HepG2 (cell line): ENCODE measurements at regions not wholly inside any gene's neighbourhood (a gene's known extent, or its start where the extent isn't known, plus 50 kb on each side); places are given as distances from the start of the nearest gene placed in this dataset.

Experiments
- EHMT2 ChIP-seq: fragments of 200-600 bp; sonication (generic); IDR thresholded peaks from 2 replicates; pipeline ENCODE4 v1.7.0; 2017; ENCODE audit warnings: antibody characterized with exemption, low read depth, low read length, borderline replicate concordance
- JUND ChIP-seq: sonication (generic); formaldehyde crosslinking; IDR thresholded peaks from 2 replicates; pipeline ENCODE4 v1.8.0; 2022; ENCODE audit warnings: mild to moderate bottlenecking, missing genetic modification reagents
- KMT2B ChIP-seq: IDR thresholded peaks from 2 replicates; pipeline ENCODE4 v1.6.1; 2016; ENCODE audit warnings: missing genetic modification reagents, missing compliant biosample characterization
- MEF2D ChIP-seq: sonication (generic); formaldehyde crosslinking; IDR thresholded peaks from 2 replicates; pipeline ENCODE4 v1.5.1; 2020; ENCODE audit warnings: mild to moderate bottlenecking, missing genetic modification reagents
- MLXIP ChIP-seq: sonication (generic); formaldehyde crosslinking; IDR thresholded peaks from 2 replicates; pipeline ENCODE4 v1.9.0; 2021; ENCODE audit warnings: missing genetic modification reagents, borderline replicate concordance
- PAF1 ChIP-seq: IDR thresholded peaks from 2 replicates; pipeline ENCODE4 v1.6.1; 2016; ENCODE audit warnings: missing genetic modification reagents, missing compliant biosample characterization
- PRDM10 ChIP-seq: sonication (generic); formaldehyde crosslinking; IDR thresholded peaks from 2 replicates; pipeline ENCODE4 v1.4.0; 2020; ENCODE audit warnings: low read depth, missing genetic modification reagents
- U2AF1 ChIP-seq: fragments of 200-400 bp; formaldehyde crosslinking; optimal IDR thresholded peaks from 2 replicates; pipeline ENCODE3; 2017; ENCODE audit warnings: mild to moderate bottlenecking, low read depth, low read length
- XRCC5 ChIP-seq: fragments of 200-400 bp; formaldehyde crosslinking; optimal IDR thresholded peaks from 2 replicates; pipeline ENCODE3; 2017; ENCODE audit warnings: mild to moderate bottlenecking, low read length
- ZNF160 ChIP-seq: sonication (generic); formaldehyde crosslinking; IDR thresholded peaks from 2 replicates; pipeline ENCODE4 v1.8.0; 2022; ENCODE audit warnings: mild to moderate bottlenecking, inconsistent platforms, missing genetic modification reagents
- ZNF253 ChIP-seq: sonication (generic); formaldehyde crosslinking; IDR thresholded peaks from 2 replicates; pipeline ENCODE4 v1.8.0; 2022; ENCODE audit warnings: mild to moderate bottlenecking, missing genetic modification reagents, borderline replicate concordance
- ZNF639 ChIP-seq: conservative IDR thresholded peaks from 2 replicates; pipeline ENCODE4 v1.6.1; 2018; ENCODE audit warnings: missing genetic modification reagents
- ZNF713 ChIP-seq: sonication (generic); formaldehyde crosslinking; IDR thresholded peaks from 2 replicates; pipeline ENCODE4 v1.4.0; 2020; ENCODE audit warnings: mild to moderate bottlenecking, missing genetic modification reagents
- ZNF737 ChIP-seq: sonication (generic); formaldehyde crosslinking; IDR thresholded peaks from 2 replicates; pipeline ENCODE4 v1.5.0; 2020; ENCODE audit warnings: missing genetic modification reagents, mild to moderate bottlenecking, borderline replicate concordance

- no peak for TF ChIP-seq MLXIP (CRISPR knock-in tag)
- no peak for TF ChIP-seq ZNF713 (CRISPR knock-in tag)
- no peak for TF ChIP-seq MEF2D (CRISPR knock-in tag)
- TF ChIP-seq ZNF737 (CRISPR knock-in tag) = no peak
- TF ChIP-seq KMT2B = no peak
- no peak for TF ChIP-seq U2AF1
- TF ChIP-seq PAF1 = no peak
- TF ChIP-seq JUND (CRISPR knock-in tag) = no peak
- no peak for TF ChIP-seq ZNF160
- no peak for TF ChIP-seq ZNF253 (CRISPR knock-in tag)
- TF ChIP-seq XRCC5 = no peak
- TF ChIP-seq EHMT2 = no peak
- TF ChIP-seq PRDM10 (CRISPR knock-in tag) = no peak
- TF ChIP-seq ZNF639 = no peak
Observed at GRCh38 chr3:74693251-74693650, 78.8 kb upstream of the CNTN3 start (continued).
